ENCODE measurements at regions not wholly inside any gene's neighbourhood (a gene's known extent, or its start where the extent isn't known, plus 50 kb on each side); places are given as distances from the start of the nearest gene placed in this dataset.
"Not testable (repeated sequence)": the region's sequence is repeated elsewhere in the genome, so short reads cannot be mapped to it uniquely, and the experiment has no call there.

- DNase-seq = no peak
These were observed 86.1 kb upstream of the TCF21 start for GRCh38 chr6:133802861-133803260.

- DNase-seq = no peak
These were observed 84.6 kb upstream of the TCF21 start for GRCh38 chr6:133804265-133804664.

- no peak for DNase-seq
These were observed 83.0 kb upstream of the TCF21 start for GRCh38 chr6:133805876-133806275.

GRCh38 chr6:133806382-133807140 lies 82.4 kb upstream of the TCF21 start:
- DNase-seq = no peak

GRCh38 chr6:133807501-133807900 lies 81.4 kb upstream of the TCF21 start:
- DNase-seq = no peak

GRCh38 chr6:133809406-133809805 lies 79.5 kb upstream of the TCF21 start:
- no peak for DNase-seq

GRCh38 chr6:133811557-133811956 lies 77.4 kb upstream of the TCF21 start:
- DNase-seq = no peak

- DNase-seq = not testable (repeated sequence)
These were observed 76.5 kb upstream of the TCF21 start for GRCh38 chr6:133812446-133812845.

- no peak for DNase-seq
These were observed 74.7 kb upstream of the TCF21 start for GRCh38 chr6:133814238-133814637.

GRCh38 chr6:133814797-133815196 lies 74.1 kb upstream of the TCF21 start:
- DNase-seq = no peak

GRCh38 chr6:133815313-133815712 lies 73.6 kb upstream of the TCF21 start:
- no peak for DNase-seq

- DNase-seq = no peak
These were observed 72.7 kb upstream of the TCF21 start for GRCh38 chr6:133816171-133816570.

- DNase-seq = peak; percentile 74
These were observed 71.4 kb upstream of the TCF21 start for GRCh38 chr6:133817460-133818047.

GRCh38 chr6:133818320-133818719 lies 70.6 kb upstream of the TCF21 start:
- no peak for DNase-seq

- no peak for DNase-seq
These were observed 68.7 kb upstream of the TCF21 start for GRCh38 chr6:133820208-133820607.

- DNase-seq = no peak
These were observed 61.1 kb upstream of the TCF21 start for GRCh38 chr6:133827766-133828165.

- DNase-seq = no peak
These were observed 55.0 kb upstream of the TCF21 start for GRCh38 chr6:133833949-133834359.

GRCh38 chr6:133834472-133835170 lies 54.3 kb upstream of the TCF21 start:
- no peak for DNase-seq

- no peak for DNase-seq
These were observed 53.0 kb upstream of the TCF21 start for GRCh38 chr6:133835901-133836300.

- peak; percentile 88 for DNase-seq
These were observed 51.0 kb upstream of the TCF21 start for GRCh38 chr6:133837801-133838349.

Measured in islet precursor cell (in vitro differentiated cells).